Fibroblast of skin of left quadriceps (primary cell): ENCODE measurements at regions not wholly inside any gene's neighbourhood (a gene's known extent, or its start where the extent isn't known, plus 50 kb on each side); places are given as distances from the start of the nearest gene placed in this dataset.

Source experiments
- DNase-seq, 2 experiments: peaks; one replicate each; pipeline ENCODE4 v3.0.0-alpha.2; 2013; ENCODE audit warnings: low read depth in 2 of 2

- no peak for DNase-seq
These were observed 49.8 kb upstream of the ADORA2B start for GRCh38 chr17:15894913-15895658.
